Stomach (tissue), 4 donors: ENCODE measurements at regions not wholly inside any gene's neighbourhood (a gene's known extent, or its start where the extent isn't known, plus 50 kb on each side); places are given as distances from the start of the nearest gene placed in this dataset.

ENCODE experiments used
- small RNA-seq, 4 donors: library from RNA; depleted of rRNA; stranded (forward); fragments of <200 nt; gene quantifications; one replicate each; pipeline ENCODE3, GENCODE V24; 2016

Small RNA genes in the stretch of these regions (small RNA-seq; reads per million reads assigned to genes)
- 0 reads per million in 4 donors for gene RF00026
